ENCODE measurements at regions not wholly inside any gene's neighbourhood (a gene's known extent, or its start where the extent isn't known, plus 50 kb on each side); places are given as distances from the start of the nearest gene placed in this dataset.
"Not testable (repeated sequence)": the region's sequence is repeated elsewhere in the genome, so short reads cannot be mapped to it uniquely, and the experiment has no call there.

GRCh38 chr18:60017371-60017770 is 117.6 kb downstream of the PMAIP1 start:
- no peak overlapping the region for H3K27ac ChIP-seq
- H3K4me3 ChIP-seq, result no peak overlapping the region
- H3K9me3 ChIP-seq, result no peaks in the 10 kb centered on the region
- DNase-seq (ENCODE audit: low spot score in 2 of 2), result no peak
- H3K4me1 ChIP-seq, result no peaks in the 10 kb centered on the region
- no peaks in the 10 kb centered on the region for H3K27me3 ChIP-seq
- no peaks in the 10 kb centered on the region for H3K36me3 ChIP-seq
- intact Hi-C loops (cut with DNase I; ENCODE audit: low total_unique reads), result no loop called here
- no peak for TF ChIP-seq CTCF (IDR thresholded peaks at IDR 0.05)
- no peak for TF ChIP-seq POLR2A (IDR thresholded peaks at IDR 0.05)
- TF ChIP-seq POLR2AphosphoS5 (IDR thresholded peaks at IDR 0.05), result no peak

GRCh38 chr18:60015826-60016225 is 116.0 kb downstream of the PMAIP1 start:
- DNase-seq (ENCODE audit: low spot score in 2 of 2); H3K9me3 ChIP-seq; H3K36me3 ChIP-seq; H3K27ac ChIP-seq; H3K27me3 ChIP-seq; intact Hi-C loops (cut with DNase I; ENCODE audit: low total_unique reads); H3K4me3 ChIP-seq; H3K4me1 ChIP-seq: not testable (repeated sequence)

GRCh38 chr18:60013148-60013547 is 113.4 kb downstream of the PMAIP1 start:
- H3K4me1 ChIP-seq; intact Hi-C loops (cut with DNase I; ENCODE audit: low total_unique reads); H3K27ac ChIP-seq; H3K27me3 ChIP-seq; H3K36me3 ChIP-seq; DNase-seq (ENCODE audit: low spot score in 2 of 2); H3K9me3 ChIP-seq; H3K4me3 ChIP-seq: not testable (repeated sequence)

- no peak overlapping the region for H3K27ac ChIP-seq
- H3K27me3 ChIP-seq, result no peaks in the 10 kb centered on the region
- intact Hi-C loops (cut with DNase I; ENCODE audit: low total_unique reads), result no loop called here
- no peaks in the 10 kb centered on the region for H3K9me3 ChIP-seq
- no peak for DNase-seq (ENCODE audit: low spot score in 2 of 2)
- no peak for TF ChIP-seq POLR2A (IDR thresholded peaks at IDR 0.05)
- no peak for TF ChIP-seq CTCF (IDR thresholded peaks at IDR 0.05)
- no peak for TF ChIP-seq POLR2AphosphoS5 (IDR thresholded peaks at IDR 0.05)
- H3K4me1 ChIP-seq, result no peaks in the 10 kb centered on the region
- H3K36me3 ChIP-seq, result no peaks in the 10 kb centered on the region
- no peak overlapping the region for H3K4me3 ChIP-seq
Observed at GRCh38 chr18:60010984-60011383, 111.2 kb downstream of the PMAIP1 start.

- TF ChIP-seq CTCF (IDR thresholded peaks at IDR 0.05), result no peak
- TF ChIP-seq POLR2A (IDR thresholded peaks at IDR 0.05), result no peak
- TF ChIP-seq POLR2AphosphoS5 (IDR thresholded peaks at IDR 0.05), result no peak
- Histone ChIP-seq H3K9me3 (no peaks in the 10 kb centered on the region), H3K27ac (no peak overlapping the region), H3K27me3 (no peaks in the 10 kb centered on the region), H3K4me1 (no peaks in the 10 kb centered on the region), H3K36me3 (no peaks in the 10 kb centered on the region), H3K4me3 (no peak overlapping the region)
- intact Hi-C loops (cut with DNase I; ENCODE audit: low total_unique reads), result no loop called here
- DNase-seq (ENCODE audit: low spot score in 2 of 2), result no peak
Observed at GRCh38 chr18:60010513-60010912, 110.7 kb downstream of the PMAIP1 start.

GRCh38 chr18:60007661-60008060 is 107.9 kb downstream of the PMAIP1 start:
- Histone ChIP-seq H3K9me3 (no peaks in the 10 kb centered on the region), H3K4me3 (no peak overlapping the region), H3K4me1 (no peaks in the 10 kb centered on the region), H3K27me3 (no peaks in the 10 kb centered on the region), H3K36me3 (no peaks in the 10 kb centered on the region), H3K27ac (no peak overlapping the region)
- no peak for TF ChIP-seq CTCF (IDR thresholded peaks at IDR 0.05)
- no peak for TF ChIP-seq POLR2A (IDR thresholded peaks at IDR 0.05)
- no peak for TF ChIP-seq POLR2AphosphoS5 (IDR thresholded peaks at IDR 0.05)
- DNase-seq (ENCODE audit: low spot score in 2 of 2), result no peak
- intact Hi-C loops (cut with DNase I; ENCODE audit: low total_unique reads), result no loop called here

All from breast epithelium (tissue), 4 donors.